Psoas muscle (tissue), 7 donors: ENCODE measurements at regions not wholly inside any gene's neighbourhood (a gene's known extent, or its start where the extent isn't known, plus 50 kb on each side); places are given as distances from the start of the nearest gene placed in this dataset.

Experiments used
- ATAC-seq, 4 donors: fragments of 200-7000 bp; cut with Tn5 transposase; one replicate each; pipeline ENCODE4 v1.9.1; 2020; ENCODE audit warnings: moderate library complexity in 3 of 4, mild to moderate bottlenecking in 2 of 4
- DNase-seq, 2 donors: peaks; one replicate each; pipeline ENCODE4 v3.0.0-alpha.2; 2020
- H3K27ac ChIP-seq: fragments of 200-600 bp; one replicate; pipeline ENCODE4 v1.8.0; 2022
- H3K27me3 ChIP-seq, 3 donors: fragments of 200-600 bp in 1 of 3; one replicate each; pipeline versions ENCODE4 v1.6.1 to v1.8.0; 2013 to 2022; ENCODE audit warnings: low read length in 2 of 3, mild to moderate bottlenecking in 2 of 3, moderate library complexity in 1 of 3; ENCODE audit not compliant: insufficient read depth in 3 of 3
- H3K36me3 ChIP-seq, 2 donors: fragments of 200-600 bp in 1 of 2; one replicate each; pipeline versions ENCODE4 v1.6.1 to v1.8.0; 2013 to 2022; ENCODE audit warnings: low read depth in 1 of 2, mild to moderate bottlenecking in 1 of 2, moderate library complexity in 1 of 2; ENCODE audit not compliant: insufficient read depth in 1 of 2
- H3K4me1 ChIP-seq: fragments of 200-600 bp; one replicate; pipeline ENCODE4 v1.8.0; 2022
- H3K4me3 ChIP-seq: fragments of 200-600 bp; one replicate; pipeline ENCODE4 v1.8.0; 2022; ENCODE audit warnings: mild to moderate bottlenecking
- H3K9me3 ChIP-seq: fragments of 200-600 bp; one replicate; pipeline ENCODE4 v1.8.0; 2022
- WGBS, 3 donors: extraction: QIAGEN DNeasy Blood & Tissue Kit; methylation state at CpG; one replicate each; pipeline versions ENCODE4 v1.1.6 to v1.1.7; 2013; 5-methylcytosine and 5-hydroxymethylcytosine counted together
- intact Hi-C, 2 donors: fragments of 100-400 bp; cut with DNase I; formaldehyde crosslinking; loops; one replicate each; pipeline versions ENCODE4 v1.11.0 to v1.14.2; 2022
- TF ChIP-seq, protein P1 (sequence below): fragments of 200-600 bp; IDR thresholded peaks from one replicate; pipeline ENCODE4 v1.8.0; 2022; ENCODE audit warnings: antibody characterized with exemption
- donor health status: healthy with polysubstance abuse.
- donor health status: DM: no; HTN: no; CAD: no; lungs with moderate emphysema.
- donor health status: Bipolar disorder and iron deficiency.
- donor health status: healthy.
- donor health status: DM: yes; HTN: yes; CAD: no.
- donor health status: DM: no; HTN: no; CAD: no.
- donor health status: DM: yes; HTN: yes; CAD: no.

DNA sequence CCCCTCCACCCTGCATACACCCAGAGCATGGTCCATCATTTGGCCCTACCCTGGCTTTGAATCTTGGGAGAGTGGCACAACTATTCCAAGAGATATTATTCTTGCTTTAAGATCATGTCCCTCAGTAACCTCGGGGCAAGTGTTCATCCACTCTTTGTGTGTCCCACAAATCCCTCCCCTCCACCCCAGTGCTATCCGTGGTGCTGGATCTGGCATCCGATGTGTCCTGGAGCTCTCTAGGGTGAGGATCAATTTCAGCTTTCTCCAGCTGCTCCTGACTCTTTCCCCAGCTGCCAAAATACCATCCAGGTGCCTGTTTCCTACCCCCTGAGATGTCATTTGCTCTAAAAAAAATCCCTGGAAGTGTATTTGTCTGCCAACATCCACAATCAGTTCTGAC, 64.8 kb upstream of the CMKLR1 start:
- ATAC-seq, result no peak

DNA sequence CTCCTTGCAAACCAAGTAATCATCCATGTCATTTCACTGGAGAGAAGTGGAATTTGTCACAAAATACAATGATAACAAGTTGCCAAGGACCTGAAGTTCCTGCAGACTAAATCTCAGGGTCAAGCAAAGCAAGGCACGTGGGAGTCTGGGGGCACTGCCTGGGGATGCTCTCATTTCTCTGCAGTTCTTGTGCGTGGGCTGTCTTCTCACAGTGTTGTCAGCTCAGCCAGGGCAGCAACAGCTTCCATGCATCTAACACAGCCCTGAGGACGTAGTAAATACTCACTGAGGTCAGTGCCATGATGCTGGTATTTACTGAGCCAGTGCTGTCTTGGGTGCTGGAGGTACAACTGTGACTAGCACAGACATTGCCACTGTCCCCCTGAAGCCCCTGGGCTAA, 62.9 kb upstream of the CMKLR1 start:
- ATAC-seq (no peak), DNase-seq (no peak)
- H3K36me3 ChIP-seq, result no peaks in the 10 kb centered on the region
- TF ChIP-seq, protein P1, sequence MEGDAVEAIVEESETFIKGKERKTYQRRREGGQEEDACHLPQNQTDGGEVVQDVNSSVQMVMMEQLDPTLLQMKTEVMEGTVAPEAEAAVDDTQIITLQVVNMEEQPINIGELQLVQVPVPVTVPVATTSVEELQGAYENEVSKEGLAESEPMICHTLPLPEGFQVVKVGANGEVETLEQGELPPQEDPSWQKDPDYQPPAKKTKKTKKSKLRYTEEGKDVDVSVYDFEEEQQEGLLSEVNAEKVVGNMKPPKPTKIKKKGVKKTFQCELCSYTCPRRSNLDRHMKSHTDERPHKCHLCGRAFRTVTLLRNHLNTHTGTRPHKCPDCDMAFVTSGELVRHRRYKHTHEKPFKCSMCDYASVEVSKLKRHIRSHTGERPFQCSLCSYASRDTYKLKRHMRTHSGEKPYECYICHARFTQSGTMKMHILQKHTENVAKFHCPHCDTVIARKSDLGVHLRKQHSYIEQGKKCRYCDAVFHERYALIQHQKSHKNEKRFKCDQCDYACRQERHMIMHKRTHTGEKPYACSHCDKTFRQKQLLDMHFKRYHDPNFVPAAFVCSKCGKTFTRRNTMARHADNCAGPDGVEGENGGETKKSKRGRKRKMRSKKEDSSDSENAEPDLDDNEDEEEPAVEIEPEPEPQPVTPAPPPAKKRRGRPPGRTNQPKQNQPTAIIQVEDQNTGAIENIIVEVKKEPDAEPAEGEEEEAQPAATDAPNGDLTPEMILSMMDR, result no peak
- intact Hi-C loops, result no loop called here
- H3K27me3 ChIP-seq, result peaks cover 0 to 2% (median 0%) of the 10 kb centered on the region in 3 donors
- no peak overlapping the region for H3K27ac ChIP-seq
- no peaks in the 10 kb centered on the region for H3K4me1 ChIP-seq
- WGBS, 3 donors, result 45 to 64% (median 48%) methylated on average over 3 of the region's 3 CpGs
- peaks cover 6% of the 10 kb centered on the region for H3K9me3 ChIP-seq
- H3K4me3 ChIP-seq, result no peak overlapping the region

More for the DNA sequence above, 64.8 kb upstream of the CMKLR1 start:
- intact Hi-C loops, result no loop called here
- no peak for DNase-seq
- H3K36me3 ChIP-seq, result no peaks in the 10 kb centered on the region
- 4 to 10% (median 9%) methylated on average over 3 of the region's 3 CpGs for WGBS, 3 donors
- H3K27ac ChIP-seq, result no peak overlapping the region
- H3K9me3 ChIP-seq, result peaks cover 6% of the 10 kb centered on the region
- H3K4me3 ChIP-seq, result no peak overlapping the region
- no peaks in the 10 kb centered on the region for H3K4me1 ChIP-seq
- H3K27me3 ChIP-seq, result no peaks in the 10 kb centered on the region
- TF ChIP-seq, protein P1, result no peak

DNA sequence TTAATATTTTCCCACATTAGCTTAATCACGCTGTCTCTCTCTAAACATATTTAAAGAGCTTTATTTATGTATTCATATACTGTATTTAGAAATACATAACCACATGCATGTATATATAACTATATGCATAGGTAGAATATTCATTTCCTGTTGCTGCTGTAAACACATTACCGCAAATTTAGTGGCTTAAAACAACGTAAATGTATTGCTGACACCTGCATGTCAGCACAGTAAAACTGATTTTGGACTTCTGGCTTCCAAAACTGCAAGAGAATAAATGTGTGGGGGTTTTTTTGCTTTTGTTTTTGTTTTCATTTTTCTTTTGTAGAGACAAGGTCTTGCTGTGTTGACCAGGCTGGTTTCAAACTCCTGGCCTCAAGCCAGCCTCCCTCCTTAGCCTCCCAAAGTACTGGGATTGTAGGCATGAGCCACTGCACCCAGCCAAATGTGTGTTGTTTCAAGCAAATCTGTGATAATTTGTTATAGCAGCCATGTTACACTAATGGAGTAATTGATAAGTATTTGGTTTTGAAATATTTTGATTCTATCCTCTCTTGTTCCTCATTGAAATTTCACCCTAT, 61.9 kb upstream of the CMKLR1 start:
- 40 to 48% (median 47%) methylated on average over 3 of the region's 3 CpGs for WGBS, 3 donors

DNA sequence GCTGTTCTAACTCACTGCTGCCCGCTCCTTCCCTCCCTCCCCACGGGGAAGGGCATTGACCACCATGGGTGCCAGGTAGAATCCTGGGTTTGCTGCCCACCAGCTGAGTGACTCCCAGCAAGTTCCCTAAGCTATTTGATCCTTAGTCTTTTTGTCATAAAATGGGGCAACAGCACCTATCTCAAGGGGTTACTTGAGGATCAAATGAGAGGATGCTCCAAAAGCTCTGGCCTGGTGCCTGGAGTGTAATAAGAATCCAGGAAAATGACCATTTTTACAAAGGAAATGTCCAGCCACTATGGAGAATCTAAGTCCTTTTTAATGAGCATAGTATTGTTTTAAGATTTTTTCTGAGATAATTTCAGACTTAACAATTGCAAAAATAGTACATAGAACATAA, 61.4 kb upstream of the CMKLR1 start:
- TF ChIP-seq, protein P1, result no peak
- DNase-seq (no peak), ATAC-seq (no peak)
- Histone ChIP-seq H3K9me3 (peaks cover 2% of the 10 kb centered on the region), H3K27ac (no peak overlapping the region), H3K36me3 (no peaks in the 10 kb centered on the region), H3K27me3 (peaks cover 0 to 2% (median 0%) of the 10 kb centered on the region in 3 donors), H3K4me3 (no peak overlapping the region), H3K4me1 (no peaks in the 10 kb centered on the region)
- WGBS, 3 donors, result 65 to 67% (median 65%) methylated on average over 2 of the region's 2 CpGs
- intact Hi-C loops, result no loop called here

More for the DNA sequence above, 61.9 kb upstream of the CMKLR1 start:
- H3K27ac ChIP-seq, result no peak overlapping the region
- no peak for DNase-seq
- peaks cover 0 to 2% (median 0%) of the 10 kb centered on the region in 3 donors for H3K27me3 ChIP-seq
- H3K4me3 ChIP-seq, result no peak overlapping the region
- ATAC-seq, result no peak
- H3K9me3 ChIP-seq, result peaks cover 6% of the 10 kb centered on the region
- H3K4me1 ChIP-seq, result no peaks in the 10 kb centered on the region
- intact Hi-C loops, result no loop called here
- no peaks in the 10 kb centered on the region for H3K36me3 ChIP-seq
- TF ChIP-seq, protein P1, result no peak

DNA sequence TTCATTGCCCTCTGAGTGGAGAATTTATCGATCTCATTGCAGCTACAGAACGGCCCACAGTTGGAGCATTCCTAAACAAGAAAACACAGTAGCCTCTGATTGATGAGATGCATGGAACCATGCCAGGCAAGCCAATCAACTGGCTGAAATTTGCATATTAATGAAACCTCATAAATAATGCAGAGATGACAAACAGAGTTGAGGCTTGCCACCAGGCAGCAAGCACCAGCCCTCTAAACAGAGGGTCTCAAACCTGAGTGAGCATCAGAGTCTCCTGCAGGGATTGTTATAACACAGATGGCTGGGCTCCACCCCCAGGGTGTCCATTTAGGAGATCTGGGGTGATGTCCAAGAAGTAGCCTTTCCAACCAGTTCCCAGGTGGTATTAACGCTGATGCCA, 60.9 kb upstream of the CMKLR1 start:
- no peak for DNase-seq
- Histone ChIP-seq H3K27me3 (peaks cover 0 to 2% (median 0%) of the 10 kb centered on the region in 3 donors), H3K9me3 (no peaks in the 10 kb centered on the region), H3K36me3 (no peaks in the 10 kb centered on the region), H3K27ac (no peak overlapping the region), H3K4me1 (no peaks in the 10 kb centered on the region), H3K4me3 (no peak overlapping the region)
- intact Hi-C loops, result no loop called here
- TF ChIP-seq, protein P1, result no peak
- no peak for ATAC-seq
- WGBS, 3 donors, result 45 to 48% (median 48%) methylated on average over 3 of the region's 3 CpGs
